Putamen (tissue), 1 donor: ENCODE measurements at regions not wholly inside any gene's neighbourhood (a gene's known extent, or its start where the extent isn't known, plus 50 kb on each side); places are given as distances from the start of the nearest gene placed in this dataset.
"Not testable (repeated sequence)": the region's sequence is repeated elsewhere in the genome, so short reads cannot be mapped to it uniquely, and the experiment has no call there.

Experiments
- DNase-seq: peaks from one replicate; pipeline ENCODE4 v3.0.0-alpha.2; 2016; ENCODE audit warnings: low spot score

DNA sequence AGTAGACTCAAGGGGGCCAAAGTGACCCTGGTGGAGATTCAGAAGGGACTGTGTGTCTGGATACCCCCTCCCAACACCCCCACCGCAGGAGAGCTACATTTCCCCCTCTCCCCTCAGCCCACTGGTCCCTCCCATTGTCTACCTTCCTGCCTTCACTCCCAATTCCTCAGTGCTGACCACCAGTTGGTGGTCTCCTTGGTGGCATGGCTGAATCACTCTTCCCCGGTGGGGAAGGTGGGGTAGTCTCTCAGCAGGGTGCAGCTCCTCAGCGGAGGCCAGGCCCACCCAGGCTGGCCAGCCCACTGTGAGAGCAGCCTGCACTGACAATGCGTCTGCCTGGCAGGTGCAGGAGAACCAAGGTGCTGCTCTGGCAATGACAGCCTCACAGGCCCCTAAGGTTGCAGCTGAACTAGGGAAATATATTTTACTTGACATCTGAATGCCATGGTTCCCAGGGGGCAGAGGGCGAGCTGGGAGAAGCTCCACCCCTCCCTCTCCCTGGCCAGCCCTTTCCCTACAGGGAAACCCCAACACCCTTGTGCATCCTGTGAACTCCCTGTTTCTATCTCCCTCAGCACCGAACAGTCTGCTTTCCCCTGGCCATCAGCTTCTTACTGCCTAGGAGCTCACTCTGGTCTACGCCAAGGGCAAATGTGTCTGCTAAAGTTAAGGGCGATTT, 62.6 kb upstream of the PAX8 start:
- DNase-seq: no peak

DNA sequence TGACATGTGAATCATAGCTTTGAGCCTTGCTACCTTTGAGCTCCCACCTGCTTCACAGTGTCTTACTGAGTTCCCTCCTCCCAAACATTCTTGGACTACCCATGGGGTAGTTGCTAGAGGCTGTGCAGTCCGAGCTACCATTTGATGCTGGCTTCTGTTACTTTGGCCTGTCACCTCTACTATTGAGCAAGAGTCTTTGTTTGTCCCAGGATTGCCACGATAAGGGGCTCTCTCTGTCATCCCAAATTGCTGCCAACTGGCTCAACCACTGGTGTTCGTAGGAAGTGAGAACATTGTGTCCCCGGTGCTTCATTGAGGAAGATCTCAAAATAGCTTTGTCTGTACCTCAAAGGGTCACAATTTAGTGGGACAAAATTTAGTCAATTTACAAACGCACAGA, 59.1 kb upstream of the PAX8 start:
- no peak for DNase-seq

DNA sequence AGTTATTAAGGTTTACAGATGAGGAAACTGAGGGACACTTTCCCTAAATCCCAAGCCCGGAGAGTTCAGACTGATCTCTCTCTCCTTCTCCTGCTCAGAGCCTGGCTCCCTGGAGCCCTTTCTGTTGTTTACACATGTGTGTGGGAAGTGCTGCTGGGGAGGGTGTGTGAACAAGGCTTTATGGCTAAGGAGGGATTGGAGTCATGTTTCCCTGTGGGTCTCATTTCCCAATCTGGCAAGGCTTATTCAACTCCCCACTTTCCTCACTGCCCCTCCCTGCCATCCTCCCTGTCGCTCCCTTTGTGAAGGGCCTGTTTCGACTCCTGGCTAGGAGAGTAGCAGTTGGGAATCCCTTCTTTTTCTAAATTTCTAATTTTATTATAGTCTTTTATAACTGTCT, 57.3 kb upstream of the PAX8 start:
- not testable (repeated sequence) for DNase-seq

DNA sequence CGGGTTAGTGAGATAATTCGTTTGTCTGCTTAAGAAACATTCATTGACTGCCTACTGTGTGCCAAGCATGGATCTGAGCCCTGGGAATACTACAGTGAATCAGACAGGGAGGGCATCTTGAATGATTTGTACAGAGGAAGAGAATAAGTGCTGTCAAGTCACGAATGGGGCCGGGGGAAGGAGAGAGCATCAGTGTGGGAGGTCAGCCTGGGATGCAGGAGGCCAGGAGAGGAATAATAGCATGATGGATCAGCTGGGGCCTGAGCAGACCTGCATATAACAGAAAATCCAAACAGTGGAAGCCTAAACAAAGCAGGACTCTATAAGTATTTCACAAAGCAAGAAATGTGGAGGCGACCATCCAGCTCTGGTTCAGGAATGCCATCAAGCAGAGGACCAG, 55.4 kb upstream of the PAX8 start:
- no peak for DNase-seq

DNA sequence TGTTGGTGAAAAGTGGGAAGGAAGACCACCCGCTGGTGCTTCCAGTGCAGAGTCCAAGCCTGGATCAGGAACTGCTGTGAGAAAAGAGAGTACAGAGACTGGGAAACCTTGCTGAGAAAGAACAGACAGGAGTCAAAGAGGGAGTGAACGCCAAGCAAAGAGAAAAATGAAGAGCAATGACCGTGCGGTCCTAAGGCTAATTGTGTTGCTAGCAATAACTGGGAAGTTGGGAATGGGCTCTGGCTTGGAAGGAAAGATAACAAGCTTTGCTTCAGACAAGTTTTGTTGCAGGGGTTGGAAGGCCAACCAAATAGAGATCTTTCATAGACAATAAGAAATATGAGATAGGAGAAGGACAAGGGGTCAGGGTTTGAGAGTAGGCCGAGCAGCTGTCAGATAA, 55.0 kb upstream of the PAX8 start:
- DNase-seq: not testable (repeated sequence)

DNA sequence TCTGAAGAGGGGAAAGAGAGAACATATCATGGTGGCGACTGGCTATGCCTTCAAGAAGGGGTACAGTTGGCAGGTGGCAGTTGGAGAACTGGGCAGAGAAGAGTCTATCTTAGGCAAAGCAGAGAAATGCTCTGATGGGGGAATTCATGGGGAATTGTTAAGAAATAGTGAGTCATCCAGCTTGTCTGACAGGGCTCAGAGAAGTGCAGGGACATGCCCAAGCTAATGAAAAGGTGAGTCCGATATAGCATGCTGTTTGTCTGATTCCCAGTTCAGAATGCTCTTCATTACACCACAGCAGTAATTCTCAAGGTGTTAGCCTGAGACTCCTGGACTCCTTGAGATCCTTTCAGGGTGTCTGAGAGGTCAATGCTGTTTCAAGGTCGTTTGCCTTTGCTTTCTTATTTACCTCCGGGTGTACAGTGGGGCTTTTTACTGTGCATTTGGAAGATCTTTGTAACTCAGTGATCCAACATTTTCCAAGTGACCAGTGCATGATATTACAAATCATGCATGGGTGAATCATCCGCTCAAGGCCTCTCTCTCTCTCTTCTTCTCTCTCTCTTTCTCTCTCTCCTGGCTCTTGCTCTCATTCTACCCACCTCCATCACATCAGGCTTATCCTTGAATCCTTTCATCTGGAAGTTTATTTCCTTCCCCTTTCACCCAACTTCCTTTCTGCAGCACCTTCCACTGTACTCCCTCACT, 51.5 kb upstream of the PAX8 start:
- DNase-seq: not testable (repeated sequence)

GRCh38 chr2:113328973-113329372, 50.3 kb upstream of the PAX8 start:
- DNase-seq: not testable (repeated sequence)

DNA sequence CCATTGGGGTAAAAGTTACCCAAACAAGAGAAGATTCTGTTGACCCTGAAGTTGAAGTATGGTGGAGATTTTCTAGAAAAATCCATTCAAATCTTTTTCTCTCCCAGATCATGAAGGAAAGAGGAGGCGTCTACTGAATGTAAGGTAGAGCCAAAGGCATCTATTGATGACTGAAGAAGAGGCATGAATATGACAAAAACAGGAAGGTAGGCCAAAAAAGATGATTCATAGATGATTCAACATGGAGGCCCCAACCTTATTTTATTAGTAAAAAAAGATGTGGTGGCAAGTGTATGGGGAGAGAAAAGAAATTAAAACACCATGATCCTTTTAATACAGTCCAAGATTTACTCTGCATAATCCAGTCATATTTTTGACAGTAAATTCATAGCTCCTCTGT, 49.9 kb upstream of the PAX8 start:
- not testable (repeated sequence) for DNase-seq
